ENCODE measurements at regions not wholly inside any gene's neighbourhood (a gene's known extent, or its start where the extent isn't known, plus 50 kb on each side); places are given as distances from the start of the nearest gene placed in this dataset.
A peak's percentile ranks its signal among the peaks of the same experiment; 100 is the strongest.
"Not testable (repeated sequence)": the region's sequence is repeated elsewhere in the genome, so short reads cannot be mapped to it uniquely, and the experiment has no call there.

DNA sequence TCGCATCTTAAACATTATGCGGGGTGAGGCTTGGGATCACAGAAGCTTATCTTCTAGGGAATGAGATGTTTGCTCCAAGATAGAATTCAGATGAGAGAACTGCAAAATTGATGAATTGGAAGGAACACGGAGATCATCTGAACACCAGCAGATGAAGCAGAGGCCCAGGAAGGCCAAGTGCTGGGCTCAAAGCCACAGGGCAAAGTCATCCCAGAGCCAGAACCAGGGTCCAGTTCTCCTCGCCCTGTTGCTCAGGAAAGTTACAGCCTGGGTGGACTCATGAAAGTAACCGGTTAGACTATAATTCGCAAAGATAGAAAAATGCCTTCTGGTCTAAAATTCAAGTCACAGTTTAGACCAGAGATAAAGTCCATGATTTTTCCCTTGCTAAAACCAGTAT lies 456.1 kb upstream of the ID2 start:
- no peak for DNase-seq

DNA sequence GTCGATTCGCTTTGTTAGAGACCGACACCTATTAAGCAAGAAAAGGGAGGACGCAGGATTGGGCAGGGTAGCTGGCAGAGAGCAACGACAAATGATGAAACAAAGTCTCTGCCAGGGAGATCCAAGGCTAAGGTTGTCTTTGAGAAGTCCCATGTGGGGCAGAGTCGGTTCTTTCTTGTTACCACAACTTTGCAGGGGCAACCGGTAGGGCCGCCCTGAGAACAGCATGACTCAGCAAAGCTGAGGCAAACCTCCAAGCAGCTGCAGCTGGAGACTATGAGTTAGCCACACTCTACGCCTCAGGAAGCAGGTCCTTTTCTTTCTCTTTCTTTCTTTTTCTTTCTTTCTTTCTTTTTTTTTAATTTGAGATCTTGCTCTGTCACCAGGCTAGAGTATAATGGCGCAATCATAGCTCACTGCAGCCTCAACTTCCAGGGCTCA lies 452.3 kb upstream of the ID2 start:
- peak; percentile 18 to 58 for DNase-seq

DNA sequence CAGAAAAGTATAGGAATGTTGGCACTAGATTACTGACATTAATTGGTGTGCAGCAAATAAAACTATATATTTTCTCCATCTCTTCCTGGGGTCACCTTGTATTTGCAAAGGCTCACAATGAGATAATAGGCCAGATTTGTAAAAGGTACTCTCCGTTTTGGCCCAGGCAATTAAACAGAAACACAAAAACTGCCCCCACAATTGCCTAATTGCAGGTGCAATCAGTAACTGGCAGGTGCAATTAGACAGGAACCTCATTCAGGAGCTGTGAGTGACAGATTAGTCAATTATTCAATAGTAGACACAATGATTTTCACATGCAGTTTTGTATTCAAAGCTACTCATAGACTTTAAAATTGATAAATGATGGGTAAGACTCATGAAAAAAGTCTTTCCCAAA lies 451.4 kb upstream of the ID2 start:
- no peak for DNase-seq

DNA sequence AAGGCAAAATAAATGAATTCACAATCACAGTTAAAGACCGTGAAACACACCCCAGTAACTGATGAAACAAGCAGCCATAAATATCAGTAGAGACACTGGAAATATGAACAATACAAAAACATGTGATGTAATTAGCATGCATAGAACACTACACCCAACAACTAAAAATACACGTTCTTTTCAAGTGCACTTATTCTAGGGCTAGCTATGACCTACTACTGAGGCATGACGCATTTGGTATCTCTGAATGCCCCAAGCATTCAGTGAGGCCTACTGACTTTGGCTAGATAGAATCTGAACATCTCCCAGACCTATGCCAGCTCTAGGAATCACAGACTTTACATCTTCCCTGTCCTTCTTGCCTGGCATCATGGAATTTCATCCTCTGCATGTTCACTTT lies 450.0 kb upstream of the ID2 start:
- DNase-seq = no peak

- DNase-seq = no peak
These were observed 449.0 kb upstream of the ID2 start for GRCh38 chr2:8232871-8233270.

DNA sequence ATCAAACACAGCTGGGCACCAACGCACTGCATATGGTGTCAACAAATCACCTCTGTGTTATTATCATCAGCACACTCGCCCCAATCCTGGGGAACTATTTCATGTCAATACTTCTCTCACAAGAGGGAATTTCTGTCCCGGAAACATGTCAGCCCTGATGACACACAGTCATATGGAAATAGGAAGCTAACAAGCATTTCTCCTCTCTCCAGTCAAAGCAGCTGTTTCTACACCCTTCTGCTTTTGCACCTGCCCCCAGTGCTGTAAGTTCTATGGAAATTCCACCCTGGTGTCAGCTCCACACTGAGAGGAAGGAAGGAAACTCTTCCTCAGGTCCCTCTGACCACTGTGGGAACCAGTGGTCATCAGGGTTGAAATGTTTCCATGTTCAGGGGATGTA lies 447.6 kb upstream of the ID2 start:
- peak; percentile 7 to 65 for DNase-seq

DNA sequence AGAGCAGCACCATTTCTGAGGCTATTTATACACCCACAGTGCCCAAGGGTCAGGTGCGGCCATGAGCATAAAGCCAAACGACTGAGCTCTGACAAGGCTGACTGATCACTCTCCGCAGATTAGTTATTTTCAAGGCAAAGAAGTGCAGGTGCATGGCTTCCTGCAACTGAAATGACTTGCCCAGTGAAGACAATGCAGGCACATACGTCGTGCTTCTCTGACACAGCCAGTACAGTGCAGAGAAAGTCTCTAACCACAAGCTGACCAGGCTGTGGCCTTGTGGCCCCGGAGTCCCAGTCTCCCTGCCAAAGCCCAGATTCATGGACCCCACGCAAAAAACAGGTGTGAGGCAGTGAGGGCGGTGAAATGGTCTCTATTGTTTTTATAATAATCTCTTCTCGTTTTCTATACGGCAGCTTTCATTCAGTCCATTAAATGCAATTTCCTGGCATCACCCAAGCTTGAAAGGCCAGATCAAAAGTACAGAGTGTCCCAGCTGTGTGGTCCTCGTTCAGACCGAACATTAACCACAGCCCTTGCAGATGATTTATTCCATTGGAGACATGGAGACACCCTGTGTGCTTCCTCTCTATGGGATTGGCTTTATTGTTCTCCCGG lies 447.0 kb upstream of the ID2 start:
- DNase-seq = no peak

- DNase-seq = no peak
These were observed 446.4 kb upstream of the ID2 start for GRCh38 chr2:8235419-8235818.

GRCh38 chr2:8236391-8236790 lies 445.5 kb upstream of the ID2 start:
- no peak for DNase-seq

DNA sequence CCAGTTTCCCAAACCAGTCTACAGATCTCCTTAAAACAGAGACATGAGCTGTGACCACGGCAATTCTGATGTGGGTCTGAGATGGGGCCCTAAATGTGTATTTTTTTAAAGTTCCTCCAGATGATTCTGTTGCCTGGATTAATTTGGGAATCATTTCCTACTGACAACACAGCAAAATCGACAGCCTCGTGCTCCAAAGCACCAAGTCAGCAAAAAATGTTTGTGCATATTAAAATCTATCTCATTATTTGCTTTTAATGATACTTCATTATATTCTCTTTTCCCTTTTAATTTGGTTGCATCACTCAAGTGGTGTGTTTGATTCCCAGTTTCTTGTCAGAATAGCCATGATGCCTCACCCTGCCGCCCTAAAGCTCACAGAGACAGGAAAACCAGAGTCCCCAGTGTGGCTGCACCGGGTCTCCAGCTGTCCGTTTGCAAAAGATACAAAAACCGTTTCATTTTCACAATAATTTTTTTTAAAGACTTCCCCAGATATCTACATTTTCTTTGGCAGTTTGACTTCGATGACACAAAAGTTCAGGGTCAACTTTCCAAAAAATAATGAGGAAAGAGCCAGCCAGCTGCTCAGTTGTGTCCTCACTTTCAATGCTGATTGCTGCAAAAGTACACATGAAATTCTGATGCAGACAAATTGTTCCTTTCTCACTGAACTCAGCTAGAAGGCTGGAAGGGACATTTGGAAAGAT lies 443.2 kb upstream of the ID2 start:
- no peak for DNase-seq

- peak in 1 of 2 donors; percentile 48 for DNase-seq
These were observed 442.2 kb upstream of the ID2 start for GRCh38 chr2:8239531-8240088.

DNA sequence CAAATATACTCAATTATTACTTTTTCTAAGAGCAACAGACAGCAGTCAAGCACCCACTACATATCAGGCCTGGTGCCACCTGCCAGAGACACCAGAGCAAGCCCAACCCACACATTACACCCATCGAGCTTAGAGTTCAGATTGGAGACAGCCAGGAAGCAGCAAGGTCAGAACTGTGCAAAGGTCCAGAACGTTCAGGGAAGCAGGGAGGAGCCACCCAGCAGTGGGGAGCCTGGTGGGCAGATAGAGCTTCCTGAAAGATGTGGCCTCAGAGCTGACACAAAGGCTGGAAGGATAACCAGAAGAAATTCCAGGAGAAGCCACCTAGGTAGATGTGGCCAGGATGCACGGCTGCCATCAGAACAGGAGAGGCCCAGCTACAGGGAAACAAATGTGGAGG lies 440.5 kb upstream of the ID2 start:
- no peak for DNase-seq

- DNase-seq = no peak
These were observed 439.1 kb upstream of the ID2 start for GRCh38 chr2:8242739-8243138.

DNA sequence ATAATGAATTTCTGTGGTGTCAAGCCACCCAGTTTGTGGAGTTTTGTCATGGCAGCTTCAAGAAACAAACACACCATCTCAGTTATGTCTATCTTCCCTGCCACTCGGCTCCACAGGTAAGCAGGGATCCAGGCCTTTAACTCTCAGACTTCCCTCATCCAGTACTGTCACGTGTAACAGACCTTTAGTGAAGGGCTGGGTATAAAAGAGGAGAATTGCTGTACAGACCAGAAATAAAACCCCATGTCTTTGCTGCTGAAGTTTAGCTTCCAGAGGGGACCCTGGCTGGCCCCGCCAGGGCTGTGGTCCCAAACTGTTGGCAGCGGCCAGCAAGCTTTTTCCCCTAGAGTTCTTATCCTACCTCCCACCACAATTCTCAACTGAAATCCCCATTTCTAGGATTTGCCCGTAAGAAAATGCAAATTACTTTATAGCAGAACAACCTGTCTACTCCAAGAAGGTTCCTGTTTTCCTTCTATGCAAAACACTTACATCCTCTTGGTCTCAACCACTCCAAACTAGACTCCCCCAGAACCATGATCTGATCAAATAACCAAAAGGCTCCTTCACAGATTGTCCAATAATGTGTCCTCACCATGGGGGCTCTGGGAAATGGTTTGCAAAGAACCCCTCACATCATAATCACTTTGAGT lies 438.0 kb upstream of the ID2 start:
- no peak for DNase-seq

DNA sequence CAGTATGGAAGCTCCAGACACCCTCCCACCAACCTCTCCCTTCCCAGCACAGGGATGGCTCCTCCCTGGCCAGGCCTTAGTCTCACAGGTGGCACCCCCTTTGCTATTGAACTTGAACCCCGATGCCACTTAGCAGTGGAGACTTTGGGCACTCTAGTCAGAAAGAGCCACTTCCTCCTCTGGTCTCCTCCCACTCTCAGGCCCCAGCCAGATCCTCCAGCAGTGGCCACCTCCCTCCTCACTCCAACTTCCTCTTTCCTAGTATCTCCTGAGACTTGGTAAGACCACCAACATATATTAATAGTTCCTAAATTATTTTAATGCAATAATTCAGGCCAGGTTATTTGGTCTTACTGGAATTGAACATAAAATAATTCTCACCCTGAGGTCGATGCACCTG lies 437.2 kb upstream of the ID2 start:
- peak in 1 of 2 donors; percentile 54 for DNase-seq

DNA sequence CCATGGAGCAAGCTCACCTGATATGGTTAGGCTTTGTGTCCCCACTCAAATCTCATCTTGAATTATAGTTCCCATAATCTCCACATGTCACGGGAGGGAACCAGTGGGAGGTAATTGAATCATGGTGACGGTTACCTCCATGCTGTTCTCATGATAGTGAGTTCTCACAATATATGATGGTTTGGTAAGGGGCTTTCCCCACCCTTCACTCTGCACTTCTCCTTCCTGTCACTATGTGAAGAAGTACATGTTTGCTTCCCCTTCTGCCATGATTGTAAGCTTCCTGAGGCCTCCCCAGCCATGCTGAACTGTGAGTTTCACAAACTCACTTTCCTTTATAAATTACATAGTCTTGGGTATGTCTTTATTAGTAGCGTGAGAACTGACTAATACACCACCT lies 435.7 kb upstream of the ID2 start:
- DNase-seq = no peak

GRCh38 chr2:8247905-8248622 lies 433.8 kb upstream of the ID2 start:
- no peak for DNase-seq

GRCh38 chr2:8248623-8248957 lies 433.3 kb upstream of the ID2 start:
- DNase-seq = no peak

DNA sequence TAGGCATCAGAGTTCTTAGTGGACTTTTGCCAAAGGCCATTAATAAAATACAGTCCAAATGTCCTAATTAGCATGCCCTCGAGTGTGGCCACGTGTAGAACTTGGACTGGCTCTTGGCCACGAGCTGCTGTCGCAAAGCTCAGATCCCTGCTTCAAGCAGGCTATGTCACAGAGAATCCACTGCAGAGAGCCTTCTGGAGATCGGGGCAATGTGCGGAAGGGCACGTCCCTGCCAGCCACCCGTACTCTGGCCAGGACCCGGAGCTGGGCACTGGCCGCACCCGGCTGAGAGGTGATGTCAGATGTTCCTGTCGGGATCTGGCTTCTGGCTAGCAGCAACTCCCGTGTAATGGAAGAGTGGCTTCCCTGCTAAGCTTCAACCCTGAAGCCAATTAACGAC lies 432.7 kb upstream of the ID2 start:
- DNase-seq = no peak

DNA sequence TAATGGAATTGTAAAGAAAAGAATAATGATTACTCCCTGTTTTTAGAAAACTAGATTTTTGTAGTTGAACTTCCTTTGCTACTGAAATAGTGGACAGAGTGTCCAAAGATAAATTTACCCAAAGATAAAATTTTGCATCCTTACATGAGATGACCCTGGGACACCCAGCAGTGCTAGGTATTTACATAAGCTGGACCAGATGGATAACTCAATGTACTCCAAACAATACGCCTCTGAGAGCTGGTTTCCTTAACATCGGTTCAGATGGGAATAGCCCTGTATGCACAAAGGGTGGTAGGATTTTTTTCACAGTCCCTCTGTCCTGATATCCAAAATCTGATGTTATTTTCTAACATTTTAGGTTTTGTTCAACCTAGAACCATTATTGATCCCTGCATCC lies 432.1 kb upstream of the ID2 start:
- no peak for DNase-seq

- DNase-seq = not testable (repeated sequence)
These were observed 431.6 kb upstream of the ID2 start for GRCh38 chr2:8250290-8250689.

- no peak for DNase-seq
These were observed 430.6 kb upstream of the ID2 start for GRCh38 chr2:8251291-8251690.

- no peak for DNase-seq
These were observed 430.0 kb upstream of the ID2 start for GRCh38 chr2:8251856-8252255.

All from CD4-positive, alpha-beta T cell treated with Interleukin-1 beta for 1 hour (primary cell).